ENCODE measurements at regions not wholly inside any gene's neighbourhood (a gene's known extent, or its start where the extent isn't known, plus 50 kb on each side); places are given as distances from the start of the nearest gene placed in this dataset.

DNA sequence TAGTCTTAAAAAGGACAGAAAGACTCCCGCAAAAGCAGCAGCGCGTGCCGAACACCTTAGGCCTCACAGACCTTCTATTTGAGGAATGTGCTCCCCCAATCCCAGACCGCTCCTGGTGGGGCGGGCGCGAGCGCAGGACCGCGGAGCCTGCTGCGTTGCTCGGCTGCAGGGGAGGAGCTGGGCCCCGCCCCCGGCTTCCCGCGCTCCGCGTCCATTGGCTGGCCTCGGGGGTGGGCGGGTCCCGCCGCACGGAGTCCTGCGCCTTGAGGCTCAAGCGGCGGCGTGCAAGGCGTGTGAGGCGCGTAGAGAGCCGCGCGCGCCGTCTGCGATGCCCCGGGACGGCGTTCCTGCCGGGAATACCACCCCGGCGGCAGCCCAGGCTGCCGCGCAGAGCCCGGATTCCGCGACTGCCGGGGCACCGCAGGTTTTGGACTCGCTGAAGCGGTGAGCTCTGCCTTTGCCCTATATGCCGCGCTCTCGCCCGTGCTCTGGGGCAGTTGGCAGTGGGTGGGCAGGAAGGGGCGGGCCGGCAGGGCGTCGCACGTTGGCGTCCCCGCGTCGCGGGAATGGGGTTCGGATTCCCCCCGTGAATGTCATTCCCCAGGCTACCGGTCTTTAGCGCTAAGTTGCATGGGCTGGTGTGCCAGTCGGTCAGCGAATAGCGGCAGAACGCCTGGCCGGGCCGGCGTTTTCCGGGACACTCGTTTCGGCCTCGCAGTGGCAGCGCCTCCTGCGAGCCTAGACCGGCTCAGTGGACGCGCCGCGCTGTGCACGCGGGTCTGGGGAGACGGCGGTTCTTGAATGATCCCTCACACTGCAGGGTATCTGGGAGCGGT lies 49.6 kb upstream of the PAIP2B start (continued):
- TF ChIP-seq MLLT10 (CRISPR knock-in tag; IDR thresholded peaks at IDR 0.05) (no peak), XRCC5 (optimal IDR thresholded peaks at IDR 0.05; ENCODE audit: low read length) (no peak), NKX3-1 (CRISPR knock-in tag; IDR thresholded peaks at IDR 0.05) (peak; percentile 89), ZBTB37 (CRISPR knock-in tag; IDR thresholded peaks at IDR 0.05) (no peak), ZNF501 (CRISPR knock-in tag; IDR thresholded peaks at IDR 0.05) (peak; percentile 44; the same call in 1 of the 2 replicates), NFKB2 (CRISPR knock-in tag; IDR thresholded peaks at IDR 0.05; ENCODE audit: borderline replicate concordance) (peak; percentile 95), ZIK1 (CRISPR knock-in tag; IDR thresholded peaks at IDR 0.05; ENCODE audit: borderline replicate concordance, low read depth) (peak; percentile 85; the same call in 1 of the 2 replicates), NCOA1 (CRISPR knock-in tag; IDR thresholded peaks at IDR 0.05) (0 out of 2 replicates have a peak, but pooled peaks have one; percentile 48), ZBTB20 (CRISPR knock-in tag; IDR thresholded peaks at IDR 0.05; ENCODE audit: borderline replicate concordance, low read depth) (no peak), ZNF615 (CRISPR knock-in tag; IDR thresholded peaks at IDR 0.05; ENCODE audit: borderline replicate concordance) (no peak), NONO (IDR thresholded peaks at IDR 0.05) (no peak), NONO (CRISPR knock-in tag; conservative IDR thresholded peaks at IDR 0.05) (no peak), RXRB (CRISPR knock-in tag; IDR thresholded peaks at IDR 0.05; ENCODE audit: borderline replicate concordance) (peak; percentile 33; the same call in 1 of the 2 replicates), ZNF547 (CRISPR knock-in tag; IDR thresholded peaks at IDR 0.05) (peak; percentile 96), CERS6 (CRISPR knock-in tag; IDR thresholded peaks at IDR 0.05) (no peak), SOX5 (CRISPR knock-in tag; IDR thresholded peaks at IDR 0.05; ENCODE audit: borderline replicate concordance) (0 out of 2 replicates have a peak, but pooled peaks have one; percentile 7), SKIL (CRISPR knock-in tag; IDR thresholded peaks at IDR 0.05; ENCODE audit: borderline replicate concordance) (no peak), ZNF589 (CRISPR knock-in tag; conservative IDR thresholded peaks at IDR 0.05) (0 out of 2 replicates have a peak, but pooled peaks have one; percentile 44), ZNF747 (CRISPR knock-in tag; IDR thresholded peaks at IDR 0.05; ENCODE audit: borderline replicate concordance) (peak; percentile 87)
- TF ChIP-seq, protein P1, sequence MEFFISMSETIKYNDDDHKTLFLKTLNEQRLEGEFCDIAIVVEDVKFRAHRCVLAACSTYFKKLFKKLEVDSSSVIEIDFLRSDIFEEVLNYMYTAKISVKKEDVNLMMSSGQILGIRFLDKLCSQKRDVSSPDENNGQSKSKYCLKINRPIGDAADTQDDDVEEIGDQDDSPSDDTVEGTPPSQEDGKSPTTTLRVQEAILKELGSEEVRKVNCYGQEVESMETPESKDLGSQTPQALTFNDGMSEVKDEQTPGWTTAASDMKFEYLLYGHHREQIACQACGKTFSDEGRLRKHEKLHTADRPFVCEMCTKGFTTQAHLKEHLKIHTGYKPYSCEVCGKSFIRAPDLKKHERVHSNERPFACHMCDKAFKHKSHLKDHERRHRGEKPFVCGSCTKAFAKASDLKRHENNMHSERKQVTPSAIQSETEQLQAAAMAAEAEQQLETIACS (CRISPR knock-in tag; IDR thresholded peaks at IDR 0.05): peak; percentile 55; the same call in 1 of the 2 replicates
- TF ChIP-seq, protein P2, sequence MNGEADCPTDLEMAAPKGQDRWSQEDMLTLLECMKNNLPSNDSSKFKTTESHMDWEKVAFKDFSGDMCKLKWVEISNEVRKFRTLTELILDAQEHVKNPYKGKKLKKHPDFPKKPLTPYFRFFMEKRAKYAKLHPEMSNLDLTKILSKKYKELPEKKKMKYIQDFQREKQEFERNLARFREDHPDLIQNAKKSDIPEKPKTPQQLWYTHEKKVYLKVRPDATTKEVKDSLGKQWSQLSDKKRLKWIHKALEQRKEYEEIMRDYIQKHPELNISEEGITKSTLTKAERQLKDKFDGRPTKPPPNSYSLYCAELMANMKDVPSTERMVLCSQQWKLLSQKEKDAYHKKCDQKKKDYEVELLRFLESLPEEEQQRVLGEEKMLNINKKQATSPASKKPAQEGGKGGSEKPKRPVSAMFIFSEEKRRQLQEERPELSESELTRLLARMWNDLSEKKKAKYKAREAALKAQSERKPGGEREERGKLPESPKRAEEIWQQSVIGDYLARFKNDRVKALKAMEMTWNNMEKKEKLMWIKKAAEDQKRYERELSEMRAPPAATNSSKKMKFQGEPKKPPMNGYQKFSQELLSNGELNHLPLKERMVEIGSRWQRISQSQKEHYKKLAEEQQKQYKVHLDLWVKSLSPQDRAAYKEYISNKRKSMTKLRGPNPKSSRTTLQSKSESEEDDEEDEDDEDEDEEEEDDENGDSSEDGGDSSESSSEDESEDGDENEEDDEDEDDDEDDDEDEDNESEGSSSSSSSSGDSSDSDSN (CRISPR knock-in tag; IDR thresholded peaks at IDR 0.05): peak; percentile 56; the same call in 1 of the 2 replicates

Measured in HepG2 (cell line).